HCT116 (cell line): ENCODE measurements at regions not wholly inside any gene's neighbourhood (a gene's known extent, or its start where the extent isn't known, plus 50 kb on each side); places are given as distances from the start of the nearest gene placed in this dataset.

Experiments used
- ATAC-seq: fragments of 200-7000 bp; cut with Tn5 transposase; 2 replicates; pipeline ENCODE4 v1.9.1; 2020; ENCODE audit warnings: mild to moderate bottlenecking, moderate library complexity
- BruUV-seq: library from RNA; stranded (reverse); fragments of 400-500 nt; replicated peaks from 2 replicates; lab custom pipeline; 2021; lab: Mats Ljungman, UMichigan
- CTCF ChIA-PET: fragments of 300-600 bp; sonication (Branson Sonifier 250); formaldehyde crosslinking; loops from one replicate; lab custom pipeline; 2021; ENCODE audit warnings: antibody characterized with exemption; lab: Charles Lee
- POLR2A ChIA-PET: fragments of 300-600, 350-600 bp; sonication (Branson Sonifier 250); formaldehyde crosslinking; loops from one replicate; lab custom pipeline; 2021; ENCODE audit warnings: antibody characterized with exemption; lab: Charles Lee
- RAD21 ChIA-PET, 2 experiments: fragments of 300-600 bp; sonication (Branson Sonifier 250); formaldehyde crosslinking; loops; one replicate each; lab custom pipeline; 2023; ENCODE audit warnings: low total read pairs in 2 of 2; ENCODE audit not compliant: uncharacterized antibody in 2 of 2, unreplicated experiment in 2 of 2, low non-redundant PET in 1 of 2; lab: Charles Lee
- DNase-seq: peaks from one replicate; pipeline ENCODE4 v3.0.0-alpha.2; 2010; ENCODE audit warnings: low read depth, low spot score
- H2AFZ ChIP-seq: fragments of 200-600 bp; shearing (Covaris generic), sonication (generic); 2 replicates; pipeline ENCODE4 v1.6.1; 2017; ENCODE audit warnings: low read depth, mixed run types, mixed read lengths, antibody characterized with exemption, low read length; ENCODE audit not compliant: poor library complexity, severe bottlenecking
- H3K27ac ChIP-seq: 2 replicates; pipeline ENCODE4 v1.5.1; 2012; ENCODE audit warnings: low read depth, low read length
- H3K27me3 ChIP-seq: fragments of 200-600 bp; sonication (generic); 2 replicates; pipeline ENCODE4 v1.6.1; 2016; ENCODE audit warnings: mixed run types, low read length, mixed read lengths; ENCODE audit not compliant: insufficient read depth
- H3K36me3 ChIP-seq, 2 experiments: fragments of 200-500 bp in 1 of 2; fragments of 200-600 bp in 1 of 2; sonication (Bioruptor generic) in 1 of 2; sonication (generic) in 1 of 2; 2 replicates each; pipeline versions ENCODE4 v1.5.1 to v1.6.1; 2014 to 2016; ENCODE audit warnings: low read length in 2 of 2, inconsistent platforms in 1 of 2, mixed read lengths in 1 of 2, mixed run types in 1 of 2; ENCODE audit not compliant: insufficient read depth in 2 of 2, control insufficient read depth in 1 of 2
- H3K4me1 ChIP-seq, 2 experiments: fragments of 200-600 bp in 1 of 2; sonication (generic) in 1 of 2; 2 replicates each; pipeline versions ENCODE4 v1.5.1 to v1.6.1; 2012 to 2017; ENCODE audit warnings: low read length in 2 of 2, inconsistent platforms in 1 of 2, mild to moderate bottlenecking in 1 of 2, mixed read lengths in 1 of 2, mixed run types in 1 of 2, moderate library complexity in 1 of 2; ENCODE audit not compliant: insufficient read depth in 2 of 2, control insufficient read depth in 1 of 2
- H3K4me2 ChIP-seq: fragments of 200-600 bp; sonication (generic); 2 replicates; pipeline ENCODE4 v1.6.1; 2017; ENCODE audit warnings: mixed run types, low read length, mixed read lengths
- H3K4me3 ChIP-seq, 2 experiments: fragments of 200-600 bp in 1 of 2; sonication (generic) in 1 of 2; replicated peaks in 1 of 2; 2 replicates each; pipeline ENCODE4 v1.5.1; 2011 to 2016; ENCODE audit warnings: low read length in 2 of 2, control low read depth in 1 of 2, low read depth in 1 of 2, mild to moderate bottlenecking in 1 of 2, mixed read lengths in 1 of 2, mixed run types in 1 of 2
- H3K79me2 ChIP-seq: fragments of 200-600 bp; sonication (generic); 2 replicates; pipeline ENCODE4 v1.6.1; 2017; ENCODE audit warnings: mild to moderate bottlenecking, mixed run types, low read length, moderate library complexity, mixed read lengths; ENCODE audit not compliant: insufficient read depth
- H3K9ac ChIP-seq: fragments of 200-600 bp; sonication (generic); 2 replicates; pipeline ENCODE4 v1.6.1; 2016; ENCODE audit warnings: low read length, mixed read lengths
- H3K9me2 ChIP-seq: fragments of 200-600 bp; sonication (generic), shearing (Covaris generic); 2 replicates; pipeline ENCODE4 v1.6.1; 2017; ENCODE audit warnings: mixed run types, mild to moderate bottlenecking, moderate library complexity; ENCODE audit not compliant: insufficient read depth
- H3K9me3 ChIP-seq, 2 experiments: fragments of 200-500 bp in 1 of 2; fragments of 200-600 bp in 1 of 2; sonication (Bioruptor generic) in 1 of 2; sonication (generic) in 1 of 2; 2 replicates each; pipeline ENCODE4 v1.6.1; 2014 to 2017; ENCODE audit warnings: low read length in 2 of 2, mixed read lengths in 2 of 2, inconsistent platforms in 1 of 2, low read depth in 1 of 2, mild to moderate bottlenecking in 1 of 2, mixed run types in 1 of 2, moderate library complexity in 1 of 2; ENCODE audit not compliant: control insufficient read depth in 1 of 2, insufficient read depth in 1 of 2
- H4K20me1 ChIP-seq: fragments of 200-600 bp; sonication (generic), shearing (Covaris generic); 2 replicates; pipeline ENCODE4 v1.6.1; 2017; ENCODE audit warnings: mixed run types, mild to moderate bottlenecking, moderate library complexity; ENCODE audit not compliant: insufficient read depth
- CBX3 ChIP-seq: IDR thresholded peaks from 2 replicates; pipeline ENCODE4 v1.6.1; 2012; ENCODE audit warnings: low read depth
- CEBPB ChIP-seq: IDR thresholded peaks from 2 replicates; pipeline ENCODE4 v1.6.1; 2012; ENCODE audit warnings: low read depth
- EGR1 ChIP-seq: IDR thresholded peaks from 2 replicates; pipeline ENCODE4 v1.6.1; 2012; ENCODE audit warnings: low read depth
- ELF1 ChIP-seq: IDR thresholded peaks from 2 replicates; pipeline ENCODE4 v1.6.1; 2012; ENCODE audit warnings: low read depth, borderline replicate concordance
- EZH2 ChIP-seq: fragments of 200-600 bp; sonication (generic); IDR thresholded peaks from 2 replicates; pipeline ENCODE4 v1.6.1; 2017; ENCODE audit warnings: antibody characterized with exemption, mixed run types
- EZH2phosphoT487 ChIP-seq: fragments of 200-600 bp; IDR thresholded peaks from 2 replicates; pipeline ENCODE4 v1.6.1; 2018; ENCODE audit warnings: antibody characterized with exemption, borderline replicate concordance
- POLR2A ChIP-seq: IDR thresholded peaks from 2 replicates; pipeline ENCODE4 v1.7.0; 2011; ENCODE audit warnings: borderline replicate concordance; ENCODE audit not compliant: insufficient read depth, insufficient read length; ENCODE audit errors: extremely low read depth
- RAD21 ChIP-seq: IDR thresholded peaks from 2 replicates; pipeline ENCODE4 v1.6.1; 2012; ENCODE audit warnings: low read depth, mild to moderate bottlenecking
- SIN3A ChIP-seq: IDR thresholded peaks from 2 replicates; pipeline ENCODE4 v1.6.1; 2012; ENCODE audit warnings: low read depth
- SP1 ChIP-seq: IDR thresholded peaks from 2 replicates; pipeline ENCODE4 v1.6.1; 2012; ENCODE audit warnings: low read depth
- SRF ChIP-seq: IDR thresholded peaks from 2 replicates; pipeline ENCODE4 v1.6.1; 2012; ENCODE audit warnings: low read depth
- TCF7L2 ChIP-seq: IDR thresholded peaks from 2 replicates; pipeline ENCODE4 v1.7.0; 2011; ENCODE audit warnings: borderline replicate concordance, inconsistent platforms; ENCODE audit not compliant: insufficient read depth, insufficient read length; ENCODE audit errors: extremely low read depth
- YY1 ChIP-seq: IDR thresholded peaks from 2 replicates; pipeline ENCODE4 v1.6.1; 2011; ENCODE audit warnings: low read length, low read depth, moderate library complexity, mild to moderate bottlenecking; ENCODE audit not compliant: insufficient replicate concordance; ENCODE audit errors: extremely low read depth
- ZFX ChIP-seq: fragments of 450-650 bp; IDR thresholded peaks from 2 replicates; pipeline ENCODE4 v1.6.1; 2017
- ZNF274 ChIP-seq: fragments of 200-500 bp; sonication (Bioruptor generic); IDR thresholded peaks from 2 replicates; pipeline ENCODE4 v1.6.1; 2014; ENCODE audit warnings: mild to moderate bottlenecking, low read depth, low read length, inconsistent platforms
- intact Hi-C: fragments of 100-400 bp; cut with micrococcal nuclease; formaldehyde crosslinking; loops from 2 replicates; pipeline ENCODE4 v1.10.0; 2022
- TF ChIP-seq, protein P1 (sequence below): IDR thresholded peaks from 2 replicates; pipeline ENCODE4 v1.6.1; 2011; ENCODE audit warnings: mild to moderate bottlenecking, low read length, moderate library complexity; ENCODE audit not compliant: insufficient replicate concordance; ENCODE audit errors: extremely low read depth
- TF ChIP-seq, protein P2 (sequence below): IDR thresholded peaks from 2 replicates; pipeline ENCODE4 v1.6.1; 2012; ENCODE audit warnings: low read depth
- TF ChIP-seq, protein P3 (sequence below): IDR thresholded peaks from 2 replicates; pipeline ENCODE4 v1.6.1; 2012
- TF ChIP-seq, protein P4 (sequence below): IDR thresholded peaks from 2 replicates; pipeline ENCODE4 v1.6.1; 2012

DNA sequence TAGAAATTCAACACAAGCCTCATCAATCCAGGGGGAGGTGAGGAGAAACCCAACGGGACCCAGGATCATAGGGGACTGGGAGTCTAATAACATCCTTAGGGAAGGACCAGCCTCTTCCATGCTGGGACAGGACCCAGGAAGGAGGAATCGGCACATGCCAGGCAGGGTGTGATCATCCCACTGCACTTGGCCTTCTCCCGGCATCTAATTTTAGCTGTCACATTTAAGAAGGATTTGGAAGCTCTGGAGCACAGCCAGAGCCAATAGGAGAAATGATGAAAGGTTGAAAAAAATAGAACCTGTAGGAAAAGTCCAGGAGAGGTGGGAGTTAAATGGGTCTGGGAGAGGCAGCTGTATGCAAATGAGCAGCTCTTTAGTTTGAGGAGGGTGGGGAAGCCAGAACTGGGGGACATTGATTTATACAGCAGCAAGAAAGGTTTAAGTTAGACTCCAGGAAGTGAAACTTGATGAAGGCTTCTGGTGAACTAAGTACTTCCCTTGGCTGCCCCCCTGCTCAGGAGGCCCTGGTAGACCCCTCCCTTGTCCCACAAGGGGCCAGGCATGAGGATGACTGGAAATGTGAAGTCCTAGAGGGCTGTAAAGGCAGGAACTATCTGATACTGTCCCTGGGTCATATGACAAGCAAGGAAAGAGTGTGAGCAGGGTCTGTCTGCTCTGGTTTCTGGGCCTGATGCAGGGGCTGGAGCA is 260.3 kb downstream of the LRFN2 start:
- H3K27me3 ChIP-seq: peaks cover 66% of the 10 kb centered on the region
- no peaks in the 10 kb centered on the region for H3K9me2 ChIP-seq
- no peaks in the 10 kb centered on the region for H4K20me1 ChIP-seq
- DNase-seq (no peak), ATAC-seq (no peak)
- TF ChIP-seq CEBPB (no peak), EZH2phosphoT487 (no peak), EZH2 (no peak), SIN3A (no peak), SP1 (no peak), ELF1 (no peak), TCF7L2 (no peak), SRF (no peak), RAD21 (no peak), ZFX (no peak), YY1 (no peak), POLR2A (no peak), CBX3 (no peak), ZNF274 (no peak), EGR1 (no peak)
- TF ChIP-seq, protein P1, sequence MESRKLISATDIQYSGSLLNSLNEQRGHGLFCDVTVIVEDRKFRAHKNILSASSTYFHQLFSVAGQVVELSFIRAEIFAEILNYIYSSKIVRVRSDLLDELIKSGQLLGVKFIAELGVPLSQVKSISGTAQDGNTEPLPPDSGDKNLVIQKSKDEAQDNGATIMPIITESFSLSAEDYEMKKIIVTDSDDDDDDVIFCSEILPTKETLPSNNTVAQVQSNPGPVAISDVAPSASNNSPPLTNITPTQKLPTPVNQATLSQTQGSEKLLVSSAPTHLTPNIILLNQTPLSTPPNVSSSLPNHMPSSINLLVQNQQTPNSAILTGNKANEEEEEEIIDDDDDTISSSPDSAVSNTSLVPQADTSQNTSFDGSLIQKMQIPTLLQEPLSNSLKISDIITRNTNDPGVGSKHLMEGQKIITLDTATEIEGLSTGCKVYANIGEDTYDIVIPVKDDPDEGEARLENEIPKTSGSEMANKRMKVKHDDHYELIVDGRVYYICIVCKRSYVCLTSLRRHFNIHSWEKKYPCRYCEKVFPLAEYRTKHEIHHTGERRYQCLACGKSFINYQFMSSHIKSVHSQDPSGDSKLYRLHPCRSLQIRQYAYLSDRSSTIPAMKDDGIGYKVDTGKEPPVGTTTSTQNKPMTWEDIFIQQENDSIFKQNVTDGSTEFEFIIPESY: no peak
- TF ChIP-seq, protein P2, sequence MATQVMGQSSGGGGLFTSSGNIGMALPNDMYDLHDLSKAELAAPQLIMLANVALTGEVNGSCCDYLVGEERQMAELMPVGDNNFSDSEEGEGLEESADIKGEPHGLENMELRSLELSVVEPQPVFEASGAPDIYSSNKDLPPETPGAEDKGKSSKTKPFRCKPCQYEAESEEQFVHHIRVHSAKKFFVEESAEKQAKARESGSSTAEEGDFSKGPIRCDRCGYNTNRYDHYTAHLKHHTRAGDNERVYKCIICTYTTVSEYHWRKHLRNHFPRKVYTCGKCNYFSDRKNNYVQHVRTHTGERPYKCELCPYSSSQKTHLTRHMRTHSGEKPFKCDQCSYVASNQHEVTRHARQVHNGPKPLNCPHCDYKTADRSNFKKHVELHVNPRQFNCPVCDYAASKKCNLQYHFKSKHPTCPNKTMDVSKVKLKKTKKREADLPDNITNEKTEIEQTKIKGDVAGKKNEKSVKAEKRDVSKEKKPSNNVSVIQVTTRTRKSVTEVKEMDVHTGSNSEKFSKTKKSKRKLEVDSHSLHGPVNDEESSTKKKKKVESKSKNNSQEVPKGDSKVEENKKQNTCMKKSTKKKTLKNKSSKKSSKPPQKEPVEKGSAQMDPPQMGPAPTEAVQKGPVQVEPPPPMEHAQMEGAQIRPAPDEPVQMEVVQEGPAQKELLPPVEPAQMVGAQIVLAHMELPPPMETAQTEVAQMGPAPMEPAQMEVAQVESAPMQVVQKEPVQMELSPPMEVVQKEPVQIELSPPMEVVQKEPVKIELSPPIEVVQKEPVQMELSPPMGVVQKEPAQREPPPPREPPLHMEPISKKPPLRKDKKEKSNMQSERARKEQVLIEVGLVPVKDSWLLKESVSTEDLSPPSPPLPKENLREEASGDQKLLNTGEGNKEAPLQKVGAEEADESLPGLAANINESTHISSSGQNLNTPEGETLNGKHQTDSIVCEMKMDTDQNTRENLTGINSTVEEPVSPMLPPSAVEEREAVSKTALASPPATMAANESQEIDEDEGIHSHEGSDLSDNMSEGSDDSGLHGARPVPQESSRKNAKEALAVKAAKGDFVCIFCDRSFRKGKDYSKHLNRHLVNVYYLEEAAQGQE: no peak
- TF ChIP-seq, protein P3, sequence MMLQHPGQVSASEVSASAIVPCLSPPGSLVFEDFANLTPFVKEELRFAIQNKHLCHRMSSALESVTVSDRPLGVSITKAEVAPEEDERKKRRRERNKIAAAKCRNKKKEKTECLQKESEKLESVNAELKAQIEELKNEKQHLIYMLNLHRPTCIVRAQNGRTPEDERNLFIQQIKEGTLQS: no peak
- TF ChIP-seq, protein P4, sequence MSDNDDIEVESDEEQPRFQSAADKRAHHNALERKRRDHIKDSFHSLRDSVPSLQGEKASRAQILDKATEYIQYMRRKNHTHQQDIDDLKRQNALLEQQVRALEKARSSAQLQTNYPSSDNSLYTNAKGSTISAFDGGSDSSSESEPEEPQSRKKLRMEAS: no peak
- no peaks in the 10 kb centered on the region for H3K36me3 ChIP-seq
- no peak overlapping the region for H3K9ac ChIP-seq
- intact Hi-C loops: no loop called here
- RAD21 ChIA-PET: no interaction called here
- no peak overlapping the region for H2AFZ ChIP-seq
- POLR2A ChIA-PET: no interaction called here
- H3K4me2 ChIP-seq: no peak overlapping the region
- no peaks in the 10 kb centered on the region for H3K9me3 ChIP-seq
- no peaks in the 10 kb centered on the region for H3K79me2 ChIP-seq
- H3K27ac ChIP-seq: no peak overlapping the region
- H3K4me3 ChIP-seq: no peak overlapping the region
- no TSS peak for BruUV-seq
- CTCF ChIA-PET: interaction anchor here (0.9 to 2.1 kb wide), 2 partner anchors 520 to 586 kb away, joined by 3 to 20 read pairs; no protein-coding TSS in a partner anchor
- H3K4me1 ChIP-seq: no peaks in the 10 kb centered on the region; a peak in 1 of 4 replicates
